AG09319 (cell line): ENCODE measurements at regions not wholly inside any gene's neighbourhood (a gene's known extent, or its start where the extent isn't known, plus 50 kb on each side); places are given as distances from the start of the nearest gene placed in this dataset.
"Not testable (repeated sequence)": the region's sequence is repeated elsewhere in the genome, so short reads cannot be mapped to it uniquely, and the experiment has no call there.

Experiments used
- DNase-seq: peaks from one replicate; pipeline ENCODE4 v3.0.0-alpha.2; 2010; ENCODE audit warnings: low read depth; ENCODE audit errors: extremely low read depth
- TF ChIP-seq, protein P1 (sequence below): IDR thresholded peaks from 2 replicates; pipeline ENCODE4 v1.5.1; 2011; ENCODE audit warnings: low read depth, mild to moderate bottlenecking, inconsistent platforms, low read length, moderate library complexity

DNA sequence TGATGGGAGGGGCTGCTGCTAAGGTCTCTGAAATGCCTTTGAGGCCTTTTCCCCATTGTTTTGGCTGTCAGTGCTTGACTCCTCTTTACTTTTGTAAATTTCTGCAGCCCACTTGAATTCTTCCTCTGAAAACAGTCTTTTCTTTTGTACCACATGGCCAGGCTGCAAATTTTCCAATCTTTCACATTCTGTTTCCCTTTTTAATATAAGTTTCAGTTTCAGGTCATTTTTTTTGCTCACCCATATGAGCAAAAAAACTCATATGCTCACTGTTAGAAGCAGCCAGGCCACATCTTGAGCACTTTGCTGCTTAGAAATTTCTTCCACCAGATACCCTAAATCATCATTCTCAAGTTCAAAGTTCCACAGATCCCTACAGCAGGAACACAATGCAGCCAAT, 234.6 kb upstream of the ADRA1B start:
- DNase-seq: no peak
- TF ChIP-seq, protein P1, sequence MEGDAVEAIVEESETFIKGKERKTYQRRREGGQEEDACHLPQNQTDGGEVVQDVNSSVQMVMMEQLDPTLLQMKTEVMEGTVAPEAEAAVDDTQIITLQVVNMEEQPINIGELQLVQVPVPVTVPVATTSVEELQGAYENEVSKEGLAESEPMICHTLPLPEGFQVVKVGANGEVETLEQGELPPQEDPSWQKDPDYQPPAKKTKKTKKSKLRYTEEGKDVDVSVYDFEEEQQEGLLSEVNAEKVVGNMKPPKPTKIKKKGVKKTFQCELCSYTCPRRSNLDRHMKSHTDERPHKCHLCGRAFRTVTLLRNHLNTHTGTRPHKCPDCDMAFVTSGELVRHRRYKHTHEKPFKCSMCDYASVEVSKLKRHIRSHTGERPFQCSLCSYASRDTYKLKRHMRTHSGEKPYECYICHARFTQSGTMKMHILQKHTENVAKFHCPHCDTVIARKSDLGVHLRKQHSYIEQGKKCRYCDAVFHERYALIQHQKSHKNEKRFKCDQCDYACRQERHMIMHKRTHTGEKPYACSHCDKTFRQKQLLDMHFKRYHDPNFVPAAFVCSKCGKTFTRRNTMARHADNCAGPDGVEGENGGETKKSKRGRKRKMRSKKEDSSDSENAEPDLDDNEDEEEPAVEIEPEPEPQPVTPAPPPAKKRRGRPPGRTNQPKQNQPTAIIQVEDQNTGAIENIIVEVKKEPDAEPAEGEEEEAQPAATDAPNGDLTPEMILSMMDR: no peak

DNA sequence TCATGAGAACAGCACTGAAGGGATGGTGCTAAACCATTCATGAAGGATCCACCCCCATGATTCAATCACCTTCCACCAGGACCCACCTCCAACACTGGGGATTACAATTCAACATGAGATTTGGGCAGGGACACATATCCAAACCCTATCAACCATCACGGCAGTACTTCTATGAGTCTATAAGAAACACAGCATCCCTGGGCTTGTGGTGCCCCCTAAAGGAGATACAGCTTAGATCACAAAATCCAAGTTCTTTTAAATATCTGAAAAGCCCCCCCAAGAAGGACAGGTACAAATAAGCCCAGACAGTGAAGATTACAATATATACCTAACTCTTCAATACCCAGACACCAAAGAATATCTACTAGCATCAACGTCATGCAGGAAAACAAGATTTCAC, 233.7 kb upstream of the ADRA1B start:
- TF ChIP-seq, protein P1: no peak; the same call in 1 of the 2 replicates
- DNase-seq: no peak

DNA sequence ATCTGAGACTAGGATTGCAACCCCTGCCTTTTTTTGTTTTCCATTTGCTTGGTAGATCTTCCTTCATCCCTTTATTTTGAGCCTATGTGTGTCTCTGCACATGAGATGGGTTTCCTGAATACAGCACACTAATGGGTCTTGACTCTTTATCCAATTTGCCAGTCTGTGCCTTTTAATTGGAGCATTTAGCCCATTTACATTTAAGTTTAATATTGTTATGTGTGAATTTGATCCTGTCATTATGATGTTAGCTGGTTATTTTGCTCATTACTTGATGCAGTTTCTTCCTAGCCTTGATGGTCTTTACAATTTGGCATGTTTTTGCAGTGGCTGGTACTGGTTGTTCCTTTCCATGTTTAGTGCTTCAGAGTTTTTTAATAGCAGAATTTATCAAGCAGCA, 228.4 kb upstream of the ADRA1B start:
- DNase-seq: not testable (repeated sequence)

DNA sequence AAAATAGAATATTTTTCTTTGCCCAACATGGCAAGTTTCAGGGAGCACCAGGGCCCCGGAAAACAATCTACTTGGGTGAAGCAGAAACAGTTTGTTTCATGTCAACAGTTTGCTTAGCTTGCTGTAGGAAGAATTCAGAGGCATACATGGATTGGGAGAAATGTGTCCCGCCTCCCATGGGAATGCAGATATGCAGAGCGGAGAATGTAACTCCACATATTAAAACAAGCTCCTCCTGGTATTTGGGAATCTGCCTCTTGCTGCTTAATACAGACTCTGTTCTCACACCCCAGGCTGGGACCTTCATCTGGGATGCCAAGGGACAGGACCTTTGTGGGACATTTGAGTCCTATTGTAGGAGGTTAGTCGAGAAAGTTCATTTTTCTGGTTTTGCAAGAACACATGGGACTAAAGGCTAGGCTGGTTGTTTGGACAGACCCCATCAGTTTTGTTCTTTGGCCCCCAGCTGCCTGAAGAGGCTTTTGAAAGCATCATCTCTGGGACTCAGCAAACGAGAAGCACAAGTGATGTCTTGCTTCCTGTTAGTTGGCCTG, 220.5 kb upstream of the ADRA1B start:
- DNase-seq: no peak
- TF ChIP-seq, protein P1: no peak

DNA sequence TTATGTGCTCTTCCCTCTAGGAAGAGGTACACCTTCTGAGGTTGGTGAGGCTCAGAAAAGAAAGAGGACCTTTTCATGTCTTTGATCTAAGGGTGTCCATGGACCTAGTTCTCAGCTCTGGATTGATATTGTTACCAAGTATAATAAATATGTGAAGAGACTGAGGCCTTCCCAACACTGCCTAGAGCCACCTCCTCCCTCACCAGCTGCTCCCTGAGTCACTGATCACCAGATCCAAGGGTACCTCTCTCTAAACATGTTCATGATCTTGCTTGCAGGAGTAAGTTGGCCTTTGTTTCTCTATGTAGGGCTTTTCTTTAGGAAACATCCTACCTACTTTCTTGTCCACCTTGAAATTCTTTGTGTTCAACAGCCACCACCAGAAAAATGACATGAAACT, 218.8 kb upstream of the ADRA1B start:
- DNase-seq: no peak
- TF ChIP-seq, protein P1: no peak

DNA sequence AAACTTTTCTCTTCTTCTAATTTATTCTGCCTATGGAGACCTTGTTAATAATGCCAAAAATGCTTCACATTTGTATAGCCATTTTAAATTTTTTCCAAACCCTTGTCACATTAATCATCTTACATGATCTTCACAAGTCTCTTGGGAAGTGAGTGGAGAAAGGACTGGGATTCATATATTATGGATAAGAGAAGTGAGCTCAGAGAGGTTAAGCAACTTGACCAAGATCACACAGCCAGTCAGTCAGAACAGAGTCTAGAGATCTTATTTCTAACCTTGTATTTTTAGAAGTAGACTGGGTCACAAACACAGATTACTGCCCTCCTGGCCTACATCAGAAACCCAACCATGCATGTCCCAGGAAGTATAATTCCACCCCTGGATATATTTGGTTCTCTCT, 218.0 kb upstream of the ADRA1B start:
- no peak for DNase-seq
- TF ChIP-seq, protein P1: no peak

DNA sequence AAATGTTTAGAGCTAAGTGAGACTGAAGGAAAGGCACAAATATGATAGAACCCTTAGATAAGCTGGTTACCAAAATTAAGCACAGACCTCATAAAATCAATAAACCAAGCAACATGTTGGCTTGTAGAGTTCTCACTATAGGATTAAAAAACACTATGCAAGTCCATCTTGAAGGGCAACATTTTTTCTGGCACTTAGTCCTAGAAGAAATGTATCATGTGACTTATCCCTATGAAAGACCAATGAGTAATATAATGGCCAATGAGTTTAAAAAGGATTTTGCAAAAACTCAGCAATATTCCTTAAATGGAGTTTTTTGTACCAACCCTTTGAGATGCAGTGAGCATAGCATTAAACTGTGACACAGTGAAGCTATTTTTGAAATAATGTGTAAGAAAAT, 216.3 kb upstream of the ADRA1B start:
- DNase-seq: no peak
- TF ChIP-seq, protein P1: no peak

DNA sequence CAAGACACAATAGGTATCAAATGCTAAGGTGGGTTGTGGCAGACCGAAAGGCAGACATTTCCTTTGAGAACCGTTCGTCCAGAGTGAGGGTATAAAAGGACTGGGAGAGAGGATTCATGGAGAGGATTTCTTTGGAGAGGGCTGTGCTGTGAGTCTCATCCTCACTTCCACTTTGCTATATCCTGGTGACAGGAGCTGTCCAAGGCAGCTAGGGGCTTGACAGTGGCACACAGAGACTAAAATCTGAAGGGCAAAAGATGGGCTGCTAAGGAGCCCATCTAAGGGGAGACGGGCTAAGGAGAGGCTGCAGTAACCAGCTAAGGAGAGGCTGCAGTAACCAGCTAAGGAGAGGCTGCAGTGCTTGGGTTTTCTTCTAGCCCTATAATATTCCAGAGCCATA, 214.0 kb upstream of the ADRA1B start:
- TF ChIP-seq, protein P1: no peak
- no peak for DNase-seq
